GM20000 (cell line): ENCODE measurements at regions not wholly inside any gene's neighbourhood (a gene's known extent, or its start where the extent isn't known, plus 50 kb on each side); places are given as distances from the start of the nearest gene placed in this dataset.

Experiments used
- DNase-seq: peaks from one replicate; pipeline ENCODE4 v3.0.0; 2012; ENCODE audit warnings: low spot score
- TF ChIP-seq, protein P1 (sequence below): IDR thresholded peaks from 2 replicates; pipeline ENCODE4 v1.5.1; 2012; ENCODE audit warnings: mild to moderate bottlenecking, control low read depth; ENCODE audit errors: extremely low read depth, missing control alignments

DNA sequence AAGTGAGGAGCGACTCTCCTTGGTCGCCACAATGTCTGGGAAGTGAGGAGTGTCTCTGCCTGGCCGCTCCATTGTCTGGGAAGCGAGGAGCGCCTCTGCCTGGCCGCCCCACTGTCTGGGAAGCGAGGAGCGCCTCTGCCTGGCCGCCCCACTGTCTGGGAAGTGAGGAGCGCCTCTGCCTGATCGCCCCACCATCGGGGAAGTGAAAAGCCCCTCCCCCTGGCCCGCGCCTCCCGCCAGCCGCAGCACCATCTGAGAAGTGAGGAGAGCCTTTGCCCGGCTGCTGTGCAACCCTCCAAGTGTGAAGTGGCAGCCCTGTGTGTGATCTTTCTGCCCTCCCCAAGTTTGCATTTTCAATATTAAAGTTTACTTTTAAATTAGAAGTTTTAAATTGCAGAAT, 95.0 kb upstream of the PPP2R5A start:
- TF ChIP-seq, protein P1, sequence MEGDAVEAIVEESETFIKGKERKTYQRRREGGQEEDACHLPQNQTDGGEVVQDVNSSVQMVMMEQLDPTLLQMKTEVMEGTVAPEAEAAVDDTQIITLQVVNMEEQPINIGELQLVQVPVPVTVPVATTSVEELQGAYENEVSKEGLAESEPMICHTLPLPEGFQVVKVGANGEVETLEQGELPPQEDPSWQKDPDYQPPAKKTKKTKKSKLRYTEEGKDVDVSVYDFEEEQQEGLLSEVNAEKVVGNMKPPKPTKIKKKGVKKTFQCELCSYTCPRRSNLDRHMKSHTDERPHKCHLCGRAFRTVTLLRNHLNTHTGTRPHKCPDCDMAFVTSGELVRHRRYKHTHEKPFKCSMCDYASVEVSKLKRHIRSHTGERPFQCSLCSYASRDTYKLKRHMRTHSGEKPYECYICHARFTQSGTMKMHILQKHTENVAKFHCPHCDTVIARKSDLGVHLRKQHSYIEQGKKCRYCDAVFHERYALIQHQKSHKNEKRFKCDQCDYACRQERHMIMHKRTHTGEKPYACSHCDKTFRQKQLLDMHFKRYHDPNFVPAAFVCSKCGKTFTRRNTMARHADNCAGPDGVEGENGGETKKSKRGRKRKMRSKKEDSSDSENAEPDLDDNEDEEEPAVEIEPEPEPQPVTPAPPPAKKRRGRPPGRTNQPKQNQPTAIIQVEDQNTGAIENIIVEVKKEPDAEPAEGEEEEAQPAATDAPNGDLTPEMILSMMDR: no peak
- DNase-seq: no peak

GRCh38 chr1:212192261-212192998, 92.8 kb upstream of the PPP2R5A start:
- DNase-seq: no peak
- TF ChIP-seq, protein P1: no peak

GRCh38 chr1:212196355-212196754, 88.9 kb upstream of the PPP2R5A start:
- TF ChIP-seq, protein P1: no peak
- DNase-seq: no peak

GRCh38 chr1:212201461-212201860, 83.7 kb upstream of the PPP2R5A start:
- DNase-seq: no peak
- TF ChIP-seq, protein P1: no peak

DNA sequence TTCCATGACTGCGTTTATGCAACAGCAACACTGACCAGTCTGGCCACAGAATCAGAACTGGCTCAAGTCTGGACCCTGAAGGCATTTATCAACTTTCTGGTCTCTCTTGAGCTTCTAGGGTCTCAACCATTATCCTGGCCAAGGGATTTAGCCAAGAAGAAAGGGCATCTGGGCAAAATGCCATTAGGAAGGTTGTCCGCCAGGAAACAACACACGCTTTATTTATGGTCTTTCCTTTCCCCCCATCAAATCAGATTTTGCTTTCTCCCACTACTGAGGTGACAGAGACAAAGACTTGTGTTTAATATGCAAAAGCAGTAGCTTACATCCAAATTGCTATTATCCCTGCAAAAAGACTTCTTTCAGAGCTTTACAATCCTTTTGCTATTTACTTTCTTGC, 81.6 kb upstream of the PPP2R5A start:
- DNase-seq: no peak
- TF ChIP-seq, protein P1: no peak

DNA sequence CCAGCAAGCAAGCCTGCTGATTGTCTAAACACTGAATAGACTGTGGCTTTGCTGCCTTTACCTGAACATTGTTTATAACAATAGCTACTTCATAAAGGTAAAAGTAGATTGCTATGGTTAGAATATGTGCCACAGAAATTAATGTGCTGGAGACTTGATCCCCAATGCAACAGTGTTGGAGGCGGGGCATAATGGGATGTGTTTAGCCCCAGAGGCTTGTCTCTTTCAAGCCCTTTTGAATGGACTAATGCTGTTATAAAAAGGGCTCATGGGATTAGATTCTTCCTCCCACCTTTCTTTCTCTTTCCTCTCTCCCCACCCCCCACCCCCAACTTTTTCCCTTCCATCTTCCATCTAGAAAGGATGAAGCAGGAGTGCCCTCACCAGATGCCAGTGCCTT, 80.2 kb upstream of the PPP2R5A start:
- TF ChIP-seq, protein P1: no peak
- DNase-seq: no peak

DNA sequence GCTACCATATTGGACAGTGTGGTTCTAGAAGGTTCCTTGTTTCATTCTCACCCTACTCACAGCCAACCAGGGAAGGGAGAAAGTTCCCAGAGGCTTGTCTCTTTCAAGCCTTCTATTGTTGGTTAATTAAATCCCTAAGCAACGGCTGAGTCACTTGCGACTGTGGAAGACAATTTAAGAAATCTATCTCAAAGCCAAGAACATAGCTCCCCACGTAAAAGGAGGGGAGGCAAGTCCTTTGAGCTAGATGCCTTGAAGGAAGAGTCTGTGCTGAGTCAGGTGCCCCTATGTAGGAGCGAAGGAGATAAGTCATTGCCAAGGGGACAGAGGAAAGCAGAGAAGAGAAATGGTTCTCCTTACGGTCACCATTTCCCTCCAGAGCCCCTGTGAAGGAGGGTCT, 79.4 kb upstream of the PPP2R5A start:
- TF ChIP-seq, protein P1: no peak
- no peak for DNase-seq
